Renal cortex interstitium (tissue), 11 donors: ENCODE measurements at regions not wholly inside any gene's neighbourhood (a gene's known extent, or its start where the extent isn't known, plus 50 kb on each side); places are given as distances from the start of the nearest gene placed in this dataset.

Source experiments
- DNase-seq, 11 donors: peaks; one replicate each; pipeline ENCODE4 v3.0.0-alpha.2; 2013; ENCODE audit warnings: low read depth in 9 of 11, low spot score in 4 of 11; ENCODE audit errors: extremely low read depth in 1 of 11

DNA sequence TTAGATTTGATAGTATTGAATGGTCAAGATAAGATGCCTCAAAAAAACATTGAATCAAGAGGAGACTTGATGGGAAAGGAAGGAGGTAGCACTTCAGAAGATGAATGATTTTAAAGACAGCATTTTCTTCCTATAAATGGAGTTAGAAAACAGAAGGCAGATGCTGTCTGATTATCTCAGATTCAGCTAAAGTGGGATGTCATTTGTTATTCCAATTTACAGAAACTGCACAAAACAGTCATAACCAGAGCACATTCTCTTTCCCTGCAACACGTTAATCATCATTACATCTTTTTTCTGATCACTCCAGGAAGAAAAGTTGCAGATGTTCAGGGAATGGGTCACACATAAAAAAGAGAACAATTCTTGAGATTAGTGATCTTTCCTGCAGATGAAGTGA is 1141.8 kb downstream of the SI start:
- no peak for DNase-seq

- DNase-seq, result no peak
These were observed 1142.9 kb downstream of the SI start for GRCh38 chr3:163935411-163935810.

GRCh38 chr3:163929069-163929652 is 1149.1 kb downstream of the SI start:
- DNase-seq, result no peak

DNA sequence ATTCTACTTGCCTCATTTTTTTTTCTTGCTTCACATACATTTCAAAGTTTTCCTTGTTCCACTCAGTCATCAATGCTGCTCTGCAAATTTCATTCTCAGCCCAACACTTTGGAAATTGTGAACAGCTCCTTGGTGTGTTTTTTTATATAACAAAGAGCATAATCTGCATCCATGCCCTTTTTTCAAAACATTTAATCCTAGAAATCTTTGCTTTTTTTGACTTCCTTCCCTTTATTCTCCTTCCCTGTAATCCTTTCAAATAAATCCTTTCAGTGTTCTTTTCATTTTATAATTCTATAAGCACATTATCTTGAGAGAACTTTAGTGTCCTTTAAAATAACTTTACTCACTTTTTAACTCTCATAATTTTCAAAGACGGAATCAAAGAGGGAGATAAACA is 1150.8 kb downstream of the SI start:
- DNase-seq, result no peak

GRCh38 chr3:163924600-163924999 is 1153.7 kb downstream of the SI start:
- DNase-seq, result no peak

- DNase-seq, result no peak
These were observed 1159.1 kb downstream of the SI start for GRCh38 chr3:163919154-163919553.

DNA sequence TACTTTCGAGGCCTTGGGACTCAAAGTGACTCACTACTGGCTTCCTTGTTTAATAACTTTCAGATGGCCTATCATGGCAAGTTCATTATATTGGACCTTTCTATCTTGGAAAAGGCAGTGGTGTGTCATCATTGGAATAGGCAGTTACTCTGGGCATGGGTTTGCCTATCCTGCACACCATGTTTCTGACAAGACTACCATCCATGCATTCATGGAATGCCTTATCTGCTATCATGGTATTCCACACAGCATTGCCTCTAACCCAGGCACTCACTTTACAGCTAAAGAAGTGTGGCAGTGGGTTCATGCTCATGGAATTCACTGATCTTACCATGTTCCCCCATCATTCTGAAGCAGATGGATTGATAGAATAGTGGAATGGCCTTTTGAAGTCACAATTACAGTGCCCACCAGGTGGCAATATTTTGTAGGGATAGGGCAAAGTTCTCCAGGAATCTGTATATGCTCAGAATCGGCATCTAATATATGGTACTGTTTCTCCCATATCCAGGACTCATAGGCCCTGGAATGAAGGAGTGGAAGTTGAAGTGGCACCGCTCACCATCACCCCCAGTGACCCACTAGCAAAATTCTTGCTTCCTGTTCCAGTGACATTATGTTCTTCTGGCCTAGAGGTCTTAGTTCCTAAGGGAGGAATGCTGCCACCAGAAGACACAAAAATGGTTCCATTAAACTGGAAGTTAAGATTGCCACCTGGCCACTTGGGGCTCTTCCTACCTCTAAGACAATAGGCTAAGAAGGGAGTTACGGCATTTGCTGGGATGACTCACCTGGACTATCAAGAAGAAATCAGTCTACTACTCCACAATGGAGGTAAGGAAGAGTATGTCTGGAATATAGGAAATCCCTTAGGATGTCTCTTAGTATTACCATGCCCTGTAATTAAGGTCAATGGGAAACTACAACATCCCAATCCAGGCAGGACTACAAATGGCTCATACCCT is 1161.4 kb downstream of the SI start:
- peak in 1 of 11 donors; percentile 7 for DNase-seq

GRCh38 chr3:163915280-163915679 is 1163.0 kb downstream of the SI start:
- DNase-seq, result no peak

- DNase-seq, result no peak
These were observed 1163.7 kb downstream of the SI start for GRCh38 chr3:163914567-163914966.

DNA sequence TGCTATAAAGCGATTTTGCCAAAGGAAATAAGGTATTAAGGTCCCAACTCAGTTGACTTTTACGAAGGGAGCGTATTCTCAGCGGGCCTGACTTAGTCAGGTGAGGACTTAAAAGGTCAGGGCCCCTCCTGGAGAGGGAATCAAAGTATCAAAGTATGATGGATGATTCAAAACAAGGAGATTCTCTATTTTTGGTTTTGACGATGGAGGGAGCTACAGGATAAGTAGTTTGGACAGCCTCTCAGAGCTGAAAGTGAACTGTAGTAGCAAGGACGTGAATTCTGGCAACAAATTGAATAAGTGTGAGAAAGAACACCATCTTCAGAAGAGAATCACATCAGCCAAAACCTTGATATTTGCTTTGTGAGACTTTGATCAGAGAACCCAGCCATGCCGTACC is 1186.5 kb downstream of the SI start:
- DNase-seq, result no peak

DNA sequence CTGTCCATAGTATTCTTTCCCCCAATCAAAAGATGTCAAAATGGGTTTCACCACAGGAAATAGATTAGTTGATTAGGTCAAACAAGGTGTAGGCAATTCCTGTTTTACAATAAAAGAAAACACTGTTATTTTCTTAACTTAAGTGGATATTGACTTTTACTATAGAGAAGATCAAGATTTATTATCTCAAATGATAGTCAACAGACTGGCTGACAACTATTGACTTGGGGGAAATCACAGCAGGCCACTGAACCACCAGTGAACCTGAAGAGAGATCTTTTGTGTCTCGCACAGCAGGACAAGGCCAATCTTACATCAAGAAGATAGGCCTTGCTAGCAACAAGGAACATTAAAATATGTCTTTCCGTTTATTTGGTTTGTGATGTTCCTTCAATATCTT is 1187.6 kb downstream of the SI start:
- DNase-seq, result no peak

DNA sequence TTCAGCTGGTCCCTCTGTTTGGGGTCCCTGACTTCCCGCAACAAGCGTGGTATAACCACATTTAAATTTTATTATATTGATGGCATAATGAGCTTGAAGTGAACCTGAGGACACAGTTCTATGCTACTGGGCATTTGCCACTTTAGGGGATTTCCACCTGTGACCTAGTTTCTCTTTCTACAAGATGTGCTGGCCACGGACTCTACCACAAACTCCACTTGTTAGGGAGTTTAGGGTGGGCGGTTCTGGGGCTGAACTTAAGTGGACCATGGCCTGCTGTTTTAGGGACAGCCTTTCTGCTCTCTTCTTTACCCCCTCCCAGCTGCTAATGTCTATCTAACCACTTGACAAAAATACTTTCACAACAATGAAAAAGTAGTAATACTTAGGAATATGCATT is 1199.1 kb downstream of the SI start:
- DNase-seq, result no peak

GRCh38 chr3:163878396-163878795 is 1199.9 kb downstream of the SI start:
- DNase-seq, result no peak

- no peak for DNase-seq
These were observed 1200.5 kb downstream of the SI start for GRCh38 chr3:163877805-163878204.

- DNase-seq, result no peak
These were observed 1215.2 kb downstream of the SI start for GRCh38 chr3:163863146-163863545.

GRCh38 chr3:163852233-163852632 is 1226.1 kb downstream of the SI start:
- no peak for DNase-seq

DNA sequence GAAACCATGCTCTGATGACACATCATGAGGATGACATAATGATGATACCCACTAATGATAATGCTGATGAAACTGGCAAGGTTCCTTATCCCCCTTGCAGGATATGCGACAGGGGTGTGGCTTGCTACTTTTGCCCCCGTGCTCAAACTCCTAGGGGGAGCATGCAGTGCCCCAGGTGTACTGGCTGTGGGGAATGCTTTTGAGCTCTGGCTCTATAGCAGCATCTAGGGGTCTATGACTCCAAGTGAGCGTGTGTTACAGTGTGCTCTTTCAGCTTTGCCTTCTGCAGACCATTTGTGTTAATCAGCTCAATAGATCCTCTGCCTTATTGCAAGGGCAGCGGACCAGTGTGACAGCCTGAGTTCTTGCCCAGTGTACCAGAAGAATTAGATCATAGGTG is 1239.5 kb downstream of the SI start:
- no peak for DNase-seq

GRCh38 chr3:163832547-163832946 is 1245.7 kb downstream of the SI start:
- DNase-seq, result no peak

- DNase-seq, result no peak
These were observed 1256.5 kb downstream of the SI start for GRCh38 chr3:163821841-163822240.

GRCh38 chr3:163817015-163817414 is 1261.3 kb downstream of the SI start:
- no peak for DNase-seq

DNA sequence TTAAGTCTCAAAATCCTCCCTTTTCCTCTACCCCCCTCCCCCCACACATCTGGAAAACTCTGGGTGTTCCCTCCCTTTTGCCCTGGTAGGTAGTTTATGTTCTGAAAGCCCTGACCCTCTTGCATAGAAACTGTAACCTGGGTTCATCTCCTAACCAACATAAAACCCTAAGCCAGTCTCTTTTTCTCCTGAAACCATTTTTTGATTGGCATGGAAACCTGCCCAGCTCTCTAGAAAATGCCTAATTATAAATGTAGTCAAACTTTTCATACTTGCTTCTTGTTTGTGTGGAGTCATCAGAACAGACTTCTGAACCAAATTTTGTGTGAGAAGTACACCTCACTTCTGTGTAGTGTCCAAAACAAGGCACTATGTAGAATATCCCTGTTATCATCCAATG is 1264.4 kb downstream of the SI start:
- DNase-seq, result no peak
